ENCODE measurements at regions not wholly inside any gene's neighbourhood (a gene's known extent, or its start where the extent isn't known, plus 50 kb on each side); places are given as distances from the start of the nearest gene placed in this dataset.

DNA sequence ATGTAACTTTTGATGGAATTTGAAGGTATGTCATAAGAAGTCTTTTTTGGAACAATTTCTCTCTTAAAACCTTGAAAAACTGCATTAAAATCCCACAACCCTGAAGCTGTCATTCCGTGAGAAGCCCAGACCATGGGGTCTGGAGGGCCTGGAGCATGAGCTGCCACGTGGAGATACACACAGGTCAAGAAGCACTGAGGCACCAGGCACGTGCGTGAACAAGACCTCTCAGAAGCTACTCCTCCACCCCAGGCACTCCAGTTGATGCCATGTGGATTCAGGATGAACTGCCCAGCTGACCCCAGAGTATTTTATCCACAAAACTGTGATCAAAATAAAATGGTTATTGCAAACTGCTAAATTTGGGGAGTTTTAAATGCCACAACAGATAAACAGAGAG is 227.5 kb upstream of the BRINP1 start:
- DNase-seq, result no peak

- DNase-seq, result no peak
These were observed 219.9 kb upstream of the BRINP1 start for GRCh38 chr9:119588874-119589744.

- DNase-seq, result no peak
These were observed 208.6 kb upstream of the BRINP1 start for GRCh38 chr9:119577881-119578280.

GRCh38 chr9:119559986-119560385 is 190.8 kb upstream of the BRINP1 start:
- no peak for DNase-seq

DNA sequence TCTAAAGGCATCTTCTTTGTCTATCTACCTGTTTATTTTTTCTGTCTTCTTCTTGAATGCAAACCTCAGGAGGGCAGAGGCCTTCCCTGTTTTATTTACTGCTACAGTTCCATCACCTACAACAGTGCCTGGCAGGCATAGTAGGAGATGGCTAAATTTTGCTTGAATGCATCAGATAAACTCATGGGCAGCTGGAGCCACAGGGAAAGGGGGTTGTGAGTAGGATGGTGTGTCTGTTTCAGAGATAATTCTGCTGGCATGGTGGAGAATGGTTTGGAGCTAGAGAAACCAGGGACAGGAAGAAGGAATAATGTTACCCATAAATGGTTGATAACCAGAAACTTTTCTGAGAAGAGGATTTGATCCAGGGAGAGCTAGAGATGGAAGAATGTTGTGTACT is 189.8 kb upstream of the BRINP1 start:
- DNase-seq, result no peak

DNA sequence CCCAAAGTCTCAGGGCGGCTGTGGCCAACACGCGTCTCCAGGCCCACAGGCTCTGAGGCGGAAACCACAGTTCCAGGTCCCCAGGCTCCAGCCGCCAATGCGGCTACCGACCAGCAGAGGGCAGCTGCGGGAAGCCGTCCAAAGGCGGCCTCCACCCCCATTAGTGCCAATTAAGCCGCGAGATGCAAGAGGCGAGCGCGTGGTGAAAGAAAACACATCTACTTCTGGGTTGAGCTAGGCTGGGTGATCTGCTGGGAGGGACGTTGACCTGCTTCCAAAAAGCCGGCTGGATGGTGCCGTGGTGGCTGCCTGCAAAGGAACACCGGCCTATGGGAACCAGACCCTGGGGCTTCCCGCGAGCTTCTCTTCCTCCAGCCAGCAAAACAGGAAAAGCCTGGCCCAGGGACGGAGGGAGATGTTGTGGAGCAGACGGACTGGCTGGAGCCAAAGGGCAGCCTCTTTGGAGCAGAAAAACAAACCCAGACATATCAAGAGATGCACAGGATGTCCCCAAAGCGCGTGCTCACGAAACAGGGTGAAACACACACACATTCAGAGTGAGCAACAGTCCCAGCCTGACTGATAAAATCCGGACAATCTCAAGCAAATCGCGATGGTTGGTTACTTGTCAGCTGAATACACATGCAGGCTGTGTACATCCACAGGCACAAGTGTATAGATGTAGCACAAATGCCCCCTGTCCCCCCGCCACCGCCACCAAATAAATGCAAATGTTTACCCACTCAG is 187.1 kb upstream of the BRINP1 start:
- DNase-seq, result peak in 1 of 5 donors; percentile 47

DNA sequence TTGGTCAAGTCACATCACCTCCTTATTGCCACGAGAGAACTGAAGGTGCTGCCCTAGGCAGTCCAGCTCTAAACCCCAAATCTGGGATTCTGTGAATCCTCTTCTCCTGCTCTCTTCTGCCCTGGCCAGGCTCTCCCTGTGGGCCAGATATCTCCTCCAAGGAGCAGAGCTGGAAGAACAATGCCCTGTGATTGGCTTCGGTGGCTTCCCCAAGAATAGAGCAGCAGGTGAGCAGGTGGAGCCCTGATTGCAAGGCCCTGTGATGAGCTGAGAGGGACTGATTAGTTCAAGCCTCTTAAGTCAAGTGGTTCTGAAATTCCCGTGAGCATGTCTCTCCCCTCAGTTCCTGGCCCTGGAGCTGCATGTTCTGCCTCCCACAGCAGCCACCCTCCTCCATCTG is 175.3 kb upstream of the BRINP1 start:
- DNase-seq, result no peak

GRCh38 chr9:119537138-119537537 is 167.9 kb upstream of the BRINP1 start:
- DNase-seq, result no peak

DNA sequence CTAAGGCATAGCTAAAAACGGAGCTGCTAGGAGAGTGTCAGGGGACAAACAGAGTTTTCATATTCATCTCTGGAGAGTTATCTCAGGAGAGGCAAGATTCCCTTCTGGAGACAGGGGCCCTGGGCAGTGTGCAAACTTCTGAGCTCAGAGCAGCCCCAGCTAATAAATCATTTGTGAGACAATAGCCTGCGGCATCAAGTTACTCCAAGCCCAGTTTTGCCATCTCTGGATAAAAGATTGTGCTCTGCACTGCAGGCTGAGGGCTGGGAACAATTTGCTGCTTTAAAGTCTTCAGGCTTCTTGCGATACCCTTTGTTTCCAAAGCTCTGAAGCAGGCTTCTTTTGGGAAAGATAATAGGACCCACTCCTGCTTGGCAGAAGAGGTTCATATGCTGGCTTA is 164.3 kb upstream of the BRINP1 start:
- no peak for DNase-seq

- no peak for DNase-seq
These were observed 157.5 kb upstream of the BRINP1 start for GRCh38 chr9:119526698-119527097.

DNA sequence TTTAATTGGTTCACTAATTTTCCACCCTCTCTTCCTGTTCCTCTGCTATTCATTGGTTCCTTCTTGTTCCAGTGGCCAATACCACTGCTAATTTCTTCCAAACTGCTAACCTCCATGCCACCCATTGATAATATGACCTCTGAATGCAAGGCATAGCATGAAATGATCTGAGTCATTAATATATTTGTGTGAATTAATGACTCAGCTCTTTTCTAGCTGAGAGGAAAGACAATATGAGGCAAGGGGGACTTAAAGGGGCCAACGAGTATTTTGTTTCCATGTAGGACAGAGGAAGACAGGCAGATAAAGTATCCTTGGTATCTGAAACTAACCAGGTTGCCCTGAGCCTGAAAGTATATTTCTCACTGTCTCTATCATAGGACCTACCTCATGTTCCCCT is 154.3 kb upstream of the BRINP1 start:
- no peak for DNase-seq

DNA sequence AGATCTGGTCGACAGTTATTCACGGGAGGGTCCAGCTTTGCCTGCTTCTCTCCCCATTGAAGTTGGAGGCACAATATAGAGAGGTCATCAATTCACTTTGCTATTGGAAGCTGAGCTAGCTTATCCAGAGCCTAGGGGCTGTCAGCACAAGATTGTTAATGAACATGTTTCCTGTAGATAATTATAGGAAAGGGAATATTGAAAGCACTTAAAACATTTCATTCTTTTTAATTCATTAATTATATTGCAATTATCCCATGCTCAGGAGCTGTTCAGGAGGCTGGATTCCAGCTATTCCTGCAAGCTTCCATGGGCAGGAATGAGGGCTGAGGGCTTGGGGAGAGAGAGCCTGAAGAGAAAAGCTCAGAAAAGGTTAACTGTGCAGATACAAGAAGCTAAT is 153.1 kb upstream of the BRINP1 start:
- no peak for DNase-seq

DNA sequence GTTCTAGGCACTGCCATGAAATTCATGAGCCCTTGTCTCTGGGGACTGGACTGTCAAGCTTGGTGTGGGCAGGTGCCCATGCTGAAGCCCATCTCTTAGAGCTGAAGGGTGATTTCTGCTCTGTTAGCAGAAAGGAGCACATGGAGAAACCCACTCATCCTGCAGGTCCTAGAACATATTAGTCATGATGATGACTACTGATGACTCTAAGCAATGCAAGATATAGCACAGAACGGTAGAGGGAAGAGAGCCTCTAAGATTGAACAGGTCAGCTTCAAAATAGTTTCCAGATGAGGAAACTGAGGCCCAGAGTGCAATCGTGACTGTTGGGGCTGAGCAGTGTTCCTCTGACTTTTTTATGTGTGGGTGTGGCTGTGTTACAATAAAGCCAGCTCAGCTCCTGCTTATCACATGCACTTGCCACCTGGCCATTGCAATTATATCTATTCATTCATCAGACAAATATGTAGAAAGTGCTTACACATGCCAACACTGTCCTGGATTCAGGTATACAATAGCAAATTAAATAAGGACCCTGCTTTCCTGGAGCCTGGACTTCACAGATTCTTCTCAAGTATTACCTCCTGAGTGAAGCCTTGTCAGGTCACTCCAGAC is 140.2 kb upstream of the BRINP1 start:
- no peak for DNase-seq

DNA sequence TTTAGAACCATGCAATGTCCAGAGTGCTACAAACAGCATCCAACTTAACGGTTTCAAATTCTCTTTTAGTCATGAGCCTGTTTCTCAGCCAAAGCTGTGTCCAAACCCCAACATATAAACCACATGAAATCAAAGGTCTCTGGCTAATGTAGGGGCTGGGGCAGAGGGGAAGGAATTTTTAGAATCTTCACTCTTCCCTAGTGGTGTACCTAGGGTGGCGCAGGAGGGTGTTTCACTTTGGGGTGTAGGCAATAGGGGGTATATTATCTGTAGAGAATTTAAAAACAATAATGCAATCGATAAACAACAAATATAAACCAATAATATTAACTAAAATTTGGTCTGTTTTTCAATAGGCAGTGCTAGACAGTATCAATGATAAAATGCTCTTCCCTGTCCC is 132.1 kb upstream of the BRINP1 start:
- no peak for DNase-seq

DNA sequence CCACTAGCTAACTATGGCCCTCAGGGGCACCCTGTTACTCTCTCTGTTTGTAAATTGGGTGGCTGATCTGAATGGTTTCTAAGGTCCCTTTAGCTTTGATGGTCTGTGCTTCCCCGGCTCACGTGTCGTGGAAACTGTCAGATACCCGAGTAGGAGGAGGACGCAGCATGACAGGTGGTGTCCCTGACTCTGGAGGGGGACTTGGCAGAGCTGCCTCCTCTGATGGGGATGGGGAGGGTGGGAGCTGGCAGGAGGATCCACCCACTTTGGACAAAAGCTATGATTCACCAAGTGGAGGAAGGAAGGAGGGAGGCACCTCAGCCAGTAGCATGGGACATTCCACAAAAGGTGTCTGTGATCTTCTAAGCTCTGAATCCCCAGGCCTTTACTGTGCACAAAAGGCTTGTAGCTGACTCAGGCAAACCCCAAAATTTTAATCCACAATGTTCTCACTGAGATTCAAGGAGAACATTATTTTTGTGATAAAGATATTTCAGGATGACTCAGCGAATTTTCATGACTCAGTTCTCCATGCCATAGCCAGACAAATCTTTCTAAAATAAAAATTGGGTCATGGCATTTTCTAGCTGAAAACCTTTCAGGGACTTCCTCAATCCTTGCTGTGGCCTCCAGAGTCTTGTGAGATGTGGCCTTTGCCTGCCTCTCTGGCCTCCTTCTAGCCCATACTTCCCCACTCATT is 131.0 kb upstream of the BRINP1 start:
- DNase-seq, result no peak

DNA sequence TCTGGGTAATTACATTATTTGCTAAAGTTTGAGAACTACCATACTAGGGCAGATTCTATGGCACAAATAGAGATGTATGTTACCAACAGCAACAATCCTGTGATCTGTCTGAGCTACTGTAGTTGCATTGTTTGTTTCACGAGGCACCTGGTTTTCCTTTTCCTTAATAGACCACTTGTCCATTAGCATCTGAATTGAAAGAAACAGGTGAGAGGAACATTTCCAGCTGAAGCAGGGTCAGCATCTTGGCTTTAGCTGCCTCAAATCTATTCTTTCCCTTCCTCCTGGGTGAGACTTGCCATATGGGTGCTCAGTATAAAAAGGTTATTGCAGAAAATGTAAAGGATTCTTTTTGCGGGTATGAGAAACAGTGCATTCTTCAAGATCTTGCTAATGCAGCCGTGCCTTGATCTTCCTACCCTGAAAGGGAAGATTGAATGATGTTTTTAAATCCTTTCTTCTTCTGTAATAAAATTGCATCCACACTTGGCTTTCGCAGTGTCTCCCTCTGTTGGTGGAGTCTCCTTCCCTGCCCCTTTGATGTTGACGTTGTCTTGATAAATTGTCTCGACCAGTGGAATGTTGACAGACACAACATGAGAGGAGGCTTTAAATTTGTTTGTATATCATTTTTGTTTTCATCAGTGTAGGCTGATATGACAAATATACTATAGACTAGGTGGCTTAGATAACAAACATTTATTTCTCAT is 118.0 kb upstream of the BRINP1 start:
- DNase-seq, result no peak

- no peak for DNase-seq
These were observed 113.9 kb upstream of the BRINP1 start for GRCh38 chr9:119483153-119483552.

GRCh38 chr9:119477197-119477596 is 108.0 kb upstream of the BRINP1 start:
- no peak for DNase-seq

DNA sequence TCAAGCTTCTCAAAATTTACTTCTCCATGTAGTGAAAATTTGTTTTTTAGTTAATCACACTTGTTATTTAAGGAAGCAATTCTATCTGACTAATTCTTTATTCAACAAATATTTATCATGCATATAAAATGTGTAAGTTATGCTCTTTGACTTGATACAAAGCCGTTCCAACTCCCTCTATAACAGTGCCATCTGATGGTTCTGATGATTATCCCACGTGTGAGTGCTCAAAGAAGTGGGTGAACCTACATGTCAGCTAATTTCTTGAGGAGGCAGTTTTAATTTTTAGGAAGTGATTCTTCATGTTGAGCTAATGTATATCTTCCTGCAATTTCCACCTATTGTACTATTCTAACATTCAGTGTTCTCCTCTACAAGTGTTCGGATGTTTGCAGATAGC is 88.8 kb upstream of the BRINP1 start:
- DNase-seq, result no peak

- DNase-seq, result no peak
These were observed 84.7 kb upstream of the BRINP1 start for GRCh38 chr9:119453980-119454379.

DNA sequence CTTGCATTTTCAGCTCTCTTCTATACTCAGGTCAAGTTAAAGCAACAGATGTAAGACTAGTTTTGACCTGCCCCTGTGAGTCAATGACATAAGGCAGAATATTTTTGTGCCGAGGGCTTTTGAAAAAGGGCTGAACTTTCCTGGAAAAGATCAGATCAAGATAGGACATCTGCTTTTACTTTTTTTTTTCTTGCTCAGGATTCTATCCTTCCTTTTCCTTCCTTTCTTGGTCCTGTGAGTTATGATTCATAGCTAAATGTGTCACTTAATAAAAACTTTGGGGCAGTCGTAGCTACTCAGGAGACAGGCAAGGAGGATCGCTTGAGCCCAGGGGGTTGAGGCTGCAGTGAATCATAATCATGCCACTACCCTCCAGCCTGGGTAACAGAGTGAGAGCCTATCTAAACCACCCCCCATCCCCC is 84.3 kb upstream of the BRINP1 start:
- no peak for DNase-seq

DNA sequence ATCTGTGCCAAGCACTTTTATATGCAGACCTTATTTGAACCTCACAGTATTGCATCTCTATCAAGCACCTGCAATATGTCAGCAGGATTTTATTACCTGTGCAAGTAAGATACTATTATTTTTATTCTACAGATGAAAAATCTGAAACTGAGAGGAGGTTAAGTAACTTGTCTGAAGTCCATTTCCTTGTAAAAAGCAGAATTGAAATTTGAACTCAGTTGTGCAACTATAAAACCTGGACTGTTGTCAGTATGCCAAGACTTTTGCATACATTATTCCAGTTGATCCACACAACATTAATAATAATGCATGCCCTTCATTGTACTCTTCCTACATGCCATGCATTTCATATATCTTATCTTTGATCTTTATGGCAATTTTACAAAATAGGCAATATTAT is 82.2 kb upstream of the BRINP1 start:
- DNase-seq, result no peak

DNA sequence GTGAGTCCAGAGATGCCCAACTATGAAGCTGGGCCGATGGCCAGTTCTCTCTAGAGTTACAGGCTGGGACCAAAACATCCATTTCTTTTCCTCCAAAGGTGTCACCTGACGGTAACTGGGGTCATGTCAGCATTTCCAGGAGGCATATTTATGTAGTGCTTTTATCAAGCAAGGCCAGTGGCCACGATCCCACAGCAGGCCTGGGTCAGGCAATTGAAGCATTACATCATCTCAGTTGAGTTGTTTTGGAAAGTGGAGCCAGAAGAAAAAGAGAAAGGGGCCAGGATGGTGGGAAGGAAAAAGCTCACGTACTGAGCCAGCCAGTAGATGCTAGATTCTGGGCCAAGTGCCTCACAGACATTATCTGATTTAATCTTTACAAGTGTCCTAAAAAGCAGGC is 73.9 kb upstream of the BRINP1 start:
- DNase-seq, result no peak

All from T-helper 1 cell (primary cell).